ENCODE measurements at regions not wholly inside any gene's neighbourhood (a gene's known extent, or its start where the extent isn't known, plus 50 kb on each side); places are given as distances from the start of the nearest gene placed in this dataset.
A peak's percentile ranks its signal among the peaks of the same experiment; 100 is the strongest.

DNA sequence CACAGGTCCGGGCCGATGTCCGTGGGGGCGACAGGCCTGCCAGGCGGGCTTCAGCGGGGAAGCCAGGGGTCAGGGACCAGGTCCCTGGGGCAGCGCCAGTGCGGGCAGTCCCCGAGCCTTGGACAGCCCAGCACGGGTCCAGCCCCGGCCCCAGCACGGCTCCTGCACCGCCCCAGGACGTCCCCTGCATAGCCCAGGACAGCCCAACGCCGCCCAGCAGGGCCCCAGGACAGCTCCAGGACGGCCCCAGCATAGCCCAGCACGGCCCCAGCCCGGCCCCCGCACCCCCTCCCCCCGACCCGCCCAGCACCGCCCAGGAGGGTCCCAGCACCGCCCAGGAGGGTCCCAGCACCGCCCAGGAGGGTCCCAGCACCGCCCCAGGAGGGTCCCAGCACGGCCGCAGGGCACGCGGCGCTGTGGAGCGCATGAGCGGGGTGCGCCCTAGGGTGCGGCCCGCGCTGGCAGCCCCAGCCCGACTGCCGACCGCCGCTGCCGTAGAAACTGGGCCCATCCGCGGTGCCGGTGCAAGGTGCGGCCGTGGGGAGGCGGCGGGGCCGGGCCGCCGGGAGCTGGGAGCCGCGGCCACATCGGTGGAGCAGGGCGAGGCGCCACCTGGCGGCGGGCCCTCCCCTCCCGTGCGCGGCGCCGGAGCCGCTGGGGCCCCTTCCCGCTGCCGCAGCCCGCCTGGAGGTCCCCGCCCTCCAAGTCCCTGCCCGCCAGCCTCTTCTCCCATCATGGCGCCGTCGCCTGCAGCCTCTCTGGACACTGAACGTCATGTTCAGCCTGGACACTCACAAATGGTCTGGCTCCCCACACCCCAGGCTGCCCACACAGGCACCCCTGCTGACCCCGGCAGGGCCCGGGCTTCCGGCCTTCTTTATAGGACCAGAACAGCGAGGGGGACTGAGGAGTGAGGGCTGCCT lies 106.8 kb upstream of the NKX1-1 start (continued):
- TF ChIP-seq, protein P1, sequence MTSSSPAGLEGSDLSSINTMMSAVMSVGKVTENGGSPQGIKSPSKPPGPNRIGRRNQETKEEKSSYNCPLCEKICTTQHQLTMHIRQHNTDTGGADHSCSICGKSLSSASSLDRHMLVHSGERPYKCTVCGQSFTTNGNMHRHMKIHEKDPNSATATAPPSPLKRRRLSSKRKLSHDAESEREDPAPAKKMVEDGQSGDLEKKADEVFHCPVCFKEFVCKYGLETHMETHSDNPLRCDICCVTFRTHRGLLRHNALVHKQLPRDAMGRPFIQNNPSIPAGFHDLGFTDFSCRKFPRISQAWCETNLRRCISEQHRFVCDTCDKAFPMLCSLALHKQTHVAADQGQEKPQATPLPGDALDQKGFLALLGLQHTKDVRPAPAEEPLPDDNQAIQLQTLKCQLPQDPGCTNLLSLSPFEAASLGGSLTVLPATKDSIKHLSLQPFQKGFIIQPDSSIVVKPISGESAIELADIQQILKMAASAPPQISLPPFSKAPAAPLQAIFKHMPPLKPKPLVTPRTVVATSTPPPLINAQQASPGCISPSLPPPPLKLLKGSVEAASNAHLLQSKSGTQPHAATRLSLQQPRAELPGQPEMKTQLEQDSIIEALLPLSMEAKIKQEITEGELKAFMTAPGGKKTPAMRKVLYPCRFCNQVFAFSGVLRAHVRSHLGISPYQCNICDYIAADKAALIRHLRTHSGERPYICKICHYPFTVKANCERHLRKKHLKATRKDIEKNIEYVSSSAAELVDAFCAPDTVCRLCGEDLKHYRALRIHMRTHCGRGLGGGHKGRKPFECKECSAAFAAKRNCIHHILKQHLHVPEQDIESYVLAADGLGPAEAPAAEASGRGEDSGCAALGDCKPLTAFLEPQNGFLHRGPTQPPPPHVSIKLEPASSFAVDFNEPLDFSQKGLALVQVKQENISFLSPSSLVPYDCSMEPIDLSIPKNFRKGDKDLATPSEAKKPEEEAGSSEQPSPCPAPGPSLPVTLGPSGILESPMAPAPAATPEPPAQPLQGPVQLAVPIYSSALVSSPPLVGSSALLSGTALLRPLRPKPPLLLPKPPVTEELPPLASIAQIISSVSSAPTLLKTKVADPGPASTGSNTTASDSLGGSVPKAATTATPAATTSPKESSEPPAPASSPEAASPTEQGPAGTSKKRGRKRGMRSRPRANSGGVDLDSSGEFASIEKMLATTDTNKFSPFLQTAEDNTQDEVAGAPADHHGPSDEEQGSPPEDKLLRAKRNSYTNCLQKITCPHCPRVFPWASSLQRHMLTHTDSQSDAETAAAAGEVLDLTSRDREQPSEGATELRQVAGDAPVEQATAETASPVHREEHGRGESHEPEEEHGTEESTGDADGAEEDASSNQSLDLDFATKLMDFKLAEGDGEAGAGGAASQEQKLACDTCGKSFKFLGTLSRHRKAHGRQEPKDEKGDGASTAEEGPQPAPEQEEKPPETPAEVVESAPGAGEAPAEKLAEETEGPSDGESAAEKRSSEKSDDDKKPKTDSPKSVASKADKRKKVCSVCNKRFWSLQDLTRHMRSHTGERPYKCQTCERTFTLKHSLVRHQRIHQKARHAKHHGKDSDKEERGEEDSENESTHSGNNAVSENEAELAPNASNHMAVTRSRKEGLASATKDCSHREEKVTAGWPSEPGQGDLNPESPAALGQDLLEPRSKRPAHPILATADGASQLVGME (CRISPR knock-in tag; IDR thresholded peaks at IDR 0.05), result no peak
- TF ChIP-seq ZNF699 (CRISPR knock-in tag; IDR thresholded peaks at IDR 0.05; ENCODE audit: insufficient replicate concordance) (no peak), ESRRA (IDR thresholded peaks at IDR 0.05; ENCODE audit: borderline replicate concordance, low read depth) (peak; percentile 19; the same call in 1 of the 2 replicates), MAZ (CRISPR knock-in tag; conservative IDR thresholded peaks at IDR 0.05 in 1 of 2, IDR thresholded peaks at IDR 0.05 in 1 of 2) (0 out of 4 replicates have a peak, but pooled peaks of 1 of the 2 experiments have one; percentile 26), ZKSCAN1 (IDR thresholded peaks at IDR 0.05; ENCODE audit: low read depth, low read length) (no peak), NRF1 (conservative IDR thresholded peaks at IDR 0.05 in 1 of 2, IDR thresholded peaks at IDR 0.05 in 1 of 2) (no peak), CBFA2T2 (conservative IDR thresholded peaks at IDR 0.05) (no peak), SLC30A9 (CRISPR knock-in tag; IDR thresholded peaks at IDR 0.05) (no peak), BCOR (IDR thresholded peaks at IDR 0.05) (no peak), ZSCAN29 (IDR thresholded peaks at IDR 0.05) (no peak), YY1 (IDR thresholded peaks at IDR 0.05; ENCODE audit: borderline replicate concordance in 1 of 3, control insufficient read depth in 1 of 3, extremely low read depth in 1 of 3, insufficient read depth in 3 of 3, insufficient read length in 1 of 3, insufficient replicate concordance in 2 of 3, low read depth in 1 of 3, low read length in 2 of 3) (peak in 2 of 3 experiments; percentile 42 to 53), PPARD (CRISPR knock-in tag; IDR thresholded peaks at IDR 0.05) (no peak), TEAD2 (tag; IDR thresholded peaks at IDR 0.05) (no peak), ZBED1 (IDR thresholded peaks at IDR 0.05) (no peak), DACH1 (IDR thresholded peaks at IDR 0.05; ENCODE audit: partially characterized antibody) (no peak)
- TF ChIP-seq, protein P2, sequence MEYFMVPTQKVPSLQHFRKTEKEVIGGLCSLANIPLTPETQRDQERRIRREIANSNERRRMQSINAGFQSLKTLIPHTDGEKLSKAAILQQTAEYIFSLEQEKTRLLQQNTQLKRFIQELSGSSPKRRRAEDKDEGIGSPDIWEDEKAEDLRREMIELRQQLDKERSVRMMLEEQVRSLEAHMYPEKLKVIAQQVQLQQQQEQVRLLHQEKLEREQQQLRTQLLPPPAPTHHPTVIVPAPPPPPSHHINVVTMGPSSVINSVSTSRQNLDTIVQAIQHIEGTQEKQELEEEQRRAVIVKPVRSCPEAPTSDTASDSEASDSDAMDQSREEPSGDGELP (CRISPR knock-in tag; IDR thresholded peaks at IDR 0.05; ENCODE audit: borderline replicate concordance), result peak; percentile 29; the same call in 1 of the 2 replicates
- TF ChIP-seq, protein P3, sequence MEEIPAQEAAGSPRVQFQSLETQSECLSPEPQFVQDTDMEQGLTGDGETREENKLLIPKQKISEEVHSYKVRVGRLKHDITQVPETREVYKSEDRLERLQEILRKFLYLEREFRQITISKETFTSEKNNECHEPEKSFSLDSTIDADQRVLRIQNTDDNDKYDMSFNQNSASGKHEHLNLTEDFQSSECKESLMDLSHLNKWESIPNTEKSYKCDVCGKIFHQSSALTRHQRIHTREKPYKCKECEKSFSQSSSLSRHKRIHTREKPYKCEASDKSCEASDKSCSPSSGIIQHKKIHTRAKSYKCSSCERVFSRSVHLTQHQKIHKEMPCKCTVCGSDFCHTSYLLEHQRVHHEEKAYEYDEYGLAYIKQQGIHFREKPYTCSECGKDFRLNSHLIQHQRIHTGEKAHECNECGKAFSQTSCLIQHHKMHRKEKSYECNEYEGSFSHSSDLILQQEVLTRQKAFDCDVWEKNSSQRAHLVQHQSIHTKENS (CRISPR knock-in tag; IDR thresholded peaks at IDR 0.05), result no peak
- TF ChIP-seq, protein P4, sequence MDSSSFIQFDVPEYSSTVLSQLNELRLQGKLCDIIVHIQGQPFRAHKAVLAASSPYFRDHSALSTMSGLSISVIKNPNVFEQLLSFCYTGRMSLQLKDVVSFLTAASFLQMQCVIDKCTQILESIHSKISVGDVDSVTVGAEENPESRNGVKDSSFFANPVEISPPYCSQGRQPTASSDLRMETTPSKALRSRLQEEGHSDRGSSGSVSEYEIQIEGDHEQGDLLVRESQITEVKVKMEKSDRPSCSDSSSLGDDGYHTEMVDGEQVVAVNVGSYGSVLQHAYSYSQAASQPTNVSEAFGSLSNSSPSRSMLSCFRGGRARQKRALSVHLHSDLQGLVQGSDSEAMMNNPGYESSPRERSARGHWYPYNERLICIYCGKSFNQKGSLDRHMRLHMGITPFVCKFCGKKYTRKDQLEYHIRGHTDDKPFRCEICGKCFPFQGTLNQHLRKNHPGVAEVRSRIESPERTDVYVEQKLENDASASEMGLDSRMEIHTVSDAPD (CRISPR knock-in tag; IDR thresholded peaks at IDR 0.05), result no peak

Data from K562 (cell line).